OCI-LY7 (cell line): ENCODE measurements at regions not wholly inside any gene's neighbourhood (a gene's known extent, or its start where the extent isn't known, plus 50 kb on each side); places are given as distances from the start of the nearest gene placed in this dataset.
A peak's percentile ranks its signal among the peaks of the same experiment; 100 is the strongest.
"Not testable (repeated sequence)": the region's sequence is repeated elsewhere in the genome, so short reads cannot be mapped to it uniquely, and the experiment has no call there.

ENCODE experiments used
- BruUV-seq: library from RNA; stranded (reverse); fragments of 400-500 nt; replicated peaks from 2 replicates; lab custom pipeline; 2021; lab: Mats Ljungman, UMichigan
- CTCF ChIA-PET: fragments of 300-600 bp; sonication (Branson Sonifier 250); formaldehyde crosslinking; loops from one replicate; lab custom pipeline; 2022; ENCODE audit warnings: antibody characterized with exemption; ENCODE audit not compliant: unreplicated experiment; lab: Charles Lee
- POLR2A ChIA-PET: fragments of 300-600 bp; sonication (Branson Sonifier 250); formaldehyde crosslinking; loops from one replicate; lab custom pipeline; 2022; ENCODE audit warnings: antibody characterized with exemption; lab: Charles Lee
- DNase-seq: peaks from one replicate; pipeline ENCODE4 v3.0.0-alpha.2; 2015; ENCODE audit warnings: low spot score
- H2AFZ ChIP-seq: fragments of 200-600 bp; sonication (generic), shearing (Covaris generic); 2 replicates; pipeline ENCODE4 v1.6.1; 2014; ENCODE audit warnings: mild to moderate bottlenecking, antibody characterized with exemption, low read length, moderate library complexity
- H3K27ac ChIP-seq: fragments of 200-600 bp; sonication (generic); 2 replicates; pipeline ENCODE4 v1.5.1; 2014; ENCODE audit warnings: mixed run types, low read depth, mild to moderate bottlenecking, moderate library complexity, low read length, inconsistent platforms; ENCODE audit not compliant: poor library complexity, severe bottlenecking
- H3K36me3 ChIP-seq: fragments of 200-600 bp; sonication (generic); 2 replicates; pipeline ENCODE4 v1.6.1; 2014; ENCODE audit warnings: mild to moderate bottlenecking, antibody characterized with exemption, low read length, moderate library complexity, mixed read lengths; ENCODE audit not compliant: insufficient read depth
- H3K4me1 ChIP-seq: fragments of 200-600 bp; sonication (generic); 2 replicates; pipeline ENCODE4 v1.5.1; 2014; ENCODE audit warnings: mild to moderate bottlenecking, low read length; ENCODE audit not compliant: insufficient read depth, poor library complexity, severe bottlenecking
- H3K4me2 ChIP-seq: fragments of 200-600 bp; sonication (generic); 2 replicates; pipeline ENCODE4 v1.6.1; 2014; ENCODE audit warnings: mild to moderate bottlenecking, low read length
- H3K4me3 ChIP-seq: fragments of 200-600 bp; sonication (generic); 2 replicates; pipeline ENCODE4 v1.5.1; 2014; ENCODE audit warnings: mild to moderate bottlenecking, low read depth, low read length; ENCODE audit not compliant: poor library complexity, severe bottlenecking
- H3K79me2 ChIP-seq: fragments of 200-600 bp; sonication (generic); 2 replicates; pipeline ENCODE4 v1.6.1; 2016; ENCODE audit warnings: low read depth, mild to moderate bottlenecking, low read length, moderate library complexity, mixed read lengths; ENCODE audit not compliant: insufficient read depth
- H3K9me2 ChIP-seq: fragments of 200-600 bp; sonication (generic); 2 replicates; pipeline ENCODE4 v1.6.1; 2016; ENCODE audit warnings: mild to moderate bottlenecking, low read length, mixed read lengths; ENCODE audit not compliant: insufficient read depth
- H3K9me3 ChIP-seq: fragments of 200-600 bp; sonication (generic); 2 replicates; pipeline ENCODE4 v1.6.1; 2014; ENCODE audit warnings: mild to moderate bottlenecking, mixed run types, low read length, mixed read lengths
- H4K20me1 ChIP-seq: fragments of 200-600 bp; sonication (generic); 2 replicates; pipeline ENCODE4 v1.6.1; 2014; ENCODE audit warnings: mild to moderate bottlenecking, antibody characterized with exemption, low read length, moderate library complexity, mixed read lengths; ENCODE audit not compliant: insufficient read depth
- EZH2phosphoT487 ChIP-seq: fragments of 200-600 bp; sonication (generic); IDR thresholded peaks from 2 replicates; pipeline ENCODE4 v1.6.1; 2018; ENCODE audit warnings: low read depth, borderline replicate concordance, mild to moderate bottlenecking, mixed run types, antibody characterized with exemption, low read length, moderate library complexity, mixed read lengths
- intact Hi-C: fragments of 100-400 bp; cut with micrococcal nuclease; formaldehyde crosslinking; loops from one replicate; pipeline ENCODE4 v1.10.0; 2022; ENCODE audit not compliant: unreplicated experiment
- TF ChIP-seq, protein P1 (sequence below): fragments of 200-600 bp; sonication (generic); conservative IDR thresholded peaks from 2 replicates; pipeline ENCODE4 v1.5.1; 2014; ENCODE audit warnings: mild to moderate bottlenecking, antibody characterized with exemption, low read length, moderate library complexity, mixed read lengths

DNA sequence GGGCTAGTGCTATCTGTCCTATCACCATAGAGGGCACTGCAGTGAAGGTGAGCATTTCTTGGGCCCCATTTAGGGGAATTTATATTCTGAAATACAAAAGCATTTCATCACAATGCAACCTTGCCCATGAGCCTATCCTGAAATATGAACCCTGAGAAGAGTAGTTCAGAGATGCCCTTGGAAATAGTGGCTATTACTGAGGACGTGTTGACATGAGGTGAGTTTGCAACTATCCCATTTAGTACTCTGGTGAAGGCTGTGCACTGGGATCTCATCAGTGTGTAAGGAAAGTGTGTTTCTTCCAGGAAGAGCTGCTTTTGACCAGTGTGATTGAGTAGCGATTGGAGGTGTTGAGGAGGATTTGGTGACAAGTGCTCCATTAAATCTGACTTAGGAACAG is 149.3 kb upstream of the EOLA2 start:
- no peaks in the 10 kb centered on the region for H4K20me1 ChIP-seq
- no peaks in the 10 kb centered on the region for H3K36me3 ChIP-seq
- H2AFZ ChIP-seq = no peak overlapping the region
- ChIA-PET POLR2A (interaction anchor here (0.6 kb wide), 1 partner anchor 40 kb away, joined by 3 read pairs; no protein-coding TSS in a partner anchor), CTCF (no interaction called here)
- no peak overlapping the region for H3K4me3 ChIP-seq
- H3K9me3 ChIP-seq = no peaks in the 10 kb centered on the region
- BruUV-seq = no TSS peak
- DNase-seq = no peak
- no peaks in the 10 kb centered on the region for H3K9me2 ChIP-seq
- no peak for TF ChIP-seq EZH2phosphoT487
- TF ChIP-seq, protein P1, sequence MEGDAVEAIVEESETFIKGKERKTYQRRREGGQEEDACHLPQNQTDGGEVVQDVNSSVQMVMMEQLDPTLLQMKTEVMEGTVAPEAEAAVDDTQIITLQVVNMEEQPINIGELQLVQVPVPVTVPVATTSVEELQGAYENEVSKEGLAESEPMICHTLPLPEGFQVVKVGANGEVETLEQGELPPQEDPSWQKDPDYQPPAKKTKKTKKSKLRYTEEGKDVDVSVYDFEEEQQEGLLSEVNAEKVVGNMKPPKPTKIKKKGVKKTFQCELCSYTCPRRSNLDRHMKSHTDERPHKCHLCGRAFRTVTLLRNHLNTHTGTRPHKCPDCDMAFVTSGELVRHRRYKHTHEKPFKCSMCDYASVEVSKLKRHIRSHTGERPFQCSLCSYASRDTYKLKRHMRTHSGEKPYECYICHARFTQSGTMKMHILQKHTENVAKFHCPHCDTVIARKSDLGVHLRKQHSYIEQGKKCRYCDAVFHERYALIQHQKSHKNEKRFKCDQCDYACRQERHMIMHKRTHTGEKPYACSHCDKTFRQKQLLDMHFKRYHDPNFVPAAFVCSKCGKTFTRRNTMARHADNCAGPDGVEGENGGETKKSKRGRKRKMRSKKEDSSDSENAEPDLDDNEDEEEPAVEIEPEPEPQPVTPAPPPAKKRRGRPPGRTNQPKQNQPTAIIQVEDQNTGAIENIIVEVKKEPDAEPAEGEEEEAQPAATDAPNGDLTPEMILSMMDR = 0 out of 2 replicates have a peak, but pooled peaks have one; percentile 12
- no peak overlapping the region for H3K4me2 ChIP-seq
- no peak overlapping the region for H3K27ac ChIP-seq
- no peaks in the 10 kb centered on the region for H3K4me1 ChIP-seq
- intact Hi-C loops = no loop called here
- H3K79me2 ChIP-seq = no peaks in the 10 kb centered on the region

DNA sequence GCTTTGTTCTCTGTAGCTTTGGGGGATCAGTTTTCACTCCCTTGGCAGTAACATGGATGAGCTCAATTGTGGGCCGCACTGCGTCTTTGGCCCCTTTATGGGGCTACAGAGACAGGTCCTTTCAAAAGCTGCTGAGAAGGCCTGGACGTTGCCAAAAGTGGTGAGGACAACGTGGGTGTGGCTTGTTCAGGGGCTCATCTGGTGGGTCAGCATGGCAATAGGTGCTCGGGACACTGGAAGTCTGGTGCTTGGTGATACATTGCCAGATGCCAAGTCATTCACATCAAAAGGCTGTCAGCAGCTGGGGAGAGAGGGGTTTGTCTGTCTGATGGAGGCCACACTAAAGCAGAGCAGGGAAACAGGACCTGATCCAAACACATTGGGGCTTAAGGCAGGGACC is 149.8 kb upstream of the EOLA2 start:
- Histone ChIP-seq H4K20me1 (no peaks in the 10 kb centered on the region), H3K27ac (no peak overlapping the region), H3K79me2 (no peaks in the 10 kb centered on the region), H3K9me2 (no peaks in the 10 kb centered on the region), H3K4me3 (no peak overlapping the region), H3K4me2 (no peak overlapping the region), H3K9me3 (no peaks in the 10 kb centered on the region), H3K36me3 (no peaks in the 10 kb centered on the region), H2AFZ (no peak overlapping the region), H3K4me1 (no peaks in the 10 kb centered on the region)
- DNase-seq = no peak
- BruUV-seq = no TSS peak
- ChIA-PET POLR2A (interaction anchor here (0.6 kb wide), 1 partner anchor 40 kb away, joined by 3 read pairs; no protein-coding TSS in a partner anchor), CTCF (no interaction called here)
- TF ChIP-seq EZH2phosphoT487 = no peak
- intact Hi-C loops = no loop called here

DNA sequence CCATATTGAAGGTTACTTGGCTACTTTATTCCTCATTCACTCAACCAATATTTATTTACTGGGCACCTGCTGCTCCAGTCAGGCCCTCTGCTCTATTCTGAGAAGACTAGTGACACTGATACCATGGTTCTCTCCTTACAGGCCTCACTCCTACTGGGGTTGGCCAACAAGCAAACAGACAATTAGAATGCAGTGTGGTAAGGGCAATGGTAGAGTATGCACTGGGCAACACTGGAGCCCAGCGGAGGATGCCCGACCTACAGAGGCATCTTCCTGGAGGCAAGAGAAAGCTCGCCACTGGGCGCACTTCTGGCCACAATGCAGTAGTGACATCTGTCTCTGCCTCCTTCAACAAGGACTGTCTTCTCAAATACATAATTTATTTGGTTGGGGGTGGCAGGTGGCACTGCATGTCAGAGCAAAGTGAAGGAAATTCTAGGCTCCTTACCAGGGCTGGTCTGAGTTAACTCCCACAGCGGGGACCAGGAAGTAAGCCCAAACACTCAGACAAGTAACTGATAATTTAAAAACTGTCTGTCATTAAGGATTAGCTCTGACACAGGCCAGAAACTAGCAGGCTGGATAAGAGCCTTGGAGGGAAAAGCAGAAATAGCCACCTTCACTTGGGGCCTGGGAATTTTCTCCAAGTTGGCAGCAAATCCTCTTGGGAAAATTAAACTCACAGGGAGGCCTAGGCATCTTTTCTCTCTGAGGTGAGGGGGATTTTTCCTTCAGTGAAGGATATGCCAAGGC is 150.7 kb upstream of the EOLA2 start:
- intact Hi-C loops = no loop called here
- ChIA-PET CTCF (no interaction called here), POLR2A (interaction anchor here (0.6 kb wide), 1 partner anchor 847 kb away, joined by 3 read pairs; no protein-coding TSS in a partner anchor)
- Histone ChIP-seq H3K4me2 (no peak overlapping the region), H3K36me3 (no peaks in the 10 kb centered on the region), H3K9me3 (no peaks in the 10 kb centered on the region), H3K4me1 (no peaks in the 10 kb centered on the region), H3K27ac (no peak overlapping the region), H4K20me1 (no peaks in the 10 kb centered on the region), H3K9me2 (no peaks in the 10 kb centered on the region), H2AFZ (no peak overlapping the region), H3K79me2 (no peaks in the 10 kb centered on the region), H3K4me3 (no peak overlapping the region)
- BruUV-seq = no TSS peak
- DNase-seq = no peak
- no peak for TF ChIP-seq EZH2phosphoT487
- TF ChIP-seq, protein P1 = no peak

DNA sequence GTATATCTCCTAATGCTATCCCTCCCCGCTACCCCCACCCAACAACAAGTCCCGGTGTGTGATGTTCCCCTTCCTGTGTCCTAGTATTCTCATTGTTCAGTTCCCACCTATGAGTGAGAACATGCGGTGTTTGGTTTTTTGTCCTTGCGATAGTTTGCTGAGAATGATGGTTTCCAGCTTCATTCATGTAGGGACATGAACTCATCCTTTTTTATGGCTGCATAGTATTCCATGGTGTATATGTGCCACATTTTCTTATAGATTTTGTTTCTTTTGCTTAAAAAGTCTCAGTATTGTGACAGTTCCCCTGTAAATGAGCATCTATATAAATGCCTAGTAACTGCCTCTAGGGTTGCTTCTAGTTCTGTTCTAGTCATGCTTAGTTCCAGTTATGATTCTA is 153.0 kb upstream of the EOLA2 start:
- H3K79me2 ChIP-seq, H3K9me2 ChIP-seq, H3K4me3 ChIP-seq, BruUV-seq, CTCF ChIA-PET, H3K36me3 ChIP-seq, DNase-seq, H3K27ac ChIP-seq, H3K4me2 ChIP-seq, intact Hi-C loops, H2AFZ ChIP-seq, H3K9me3 ChIP-seq, H3K4me1 ChIP-seq, H4K20me1 ChIP-seq: not testable (repeated sequence)
- POLR2A ChIA-PET = interaction anchor here (0.6 kb wide), 1 partner anchor 27 kb away, joined by 7 read pairs; no protein-coding TSS in a partner anchor
